HEK293T (cell line): ENCODE measurements at regions not wholly inside any gene's neighbourhood (a gene's known extent, or its start where the extent isn't known, plus 50 kb on each side); places are given as distances from the start of the nearest gene placed in this dataset.
"Not testable (repeated sequence)": the region's sequence is repeated elsewhere in the genome, so short reads cannot be mapped to it uniquely, and the experiment has no call there.

Experiments
- CTCF ChIA-PET: fragments of 350-600 bp; formaldehyde crosslinking; extraction: SDS; loops from one replicate; lab custom pipeline; 2021; ENCODE audit warnings: antibody characterized with exemption, inconsistent platforms; lab: Yijun Ruan, JAX
- POLR2A ChIA-PET: fragments of 350-600 bp; formaldehyde crosslinking; extraction: SDS; loops from one replicate; lab custom pipeline; 2020; ENCODE audit warnings: antibody characterized with exemption, inconsistent platforms; lab: Yijun Ruan, JAX
- DNase-seq: peaks from one replicate; pipeline ENCODE4 v3.0.0; 2012; ENCODE audit warnings: mixed read lengths; ENCODE audit errors: extremely low spot score
- ARNT ChIP-seq: fragments of 450-650 bp; IDR thresholded peaks from 2 replicates; pipeline ENCODE4 v1.6.1; 2017; ENCODE audit warnings: mild to moderate bottlenecking
- BHLHE40 ChIP-seq: fragments of 450-650 bp; IDR thresholded peaks from 2 replicates; pipeline ENCODE4 v1.6.1; 2016; ENCODE audit warnings: mild to moderate bottlenecking, moderate library complexity, borderline replicate concordance
- CTBP1 ChIP-seq: fragments of 450-650 bp; IDR thresholded peaks from 2 replicates; pipeline ENCODE4 v1.6.1; 2016; ENCODE audit warnings: borderline replicate concordance
- ELF4 ChIP-seq: fragments of 450-650 bp; IDR thresholded peaks from 2 replicates; pipeline ENCODE4 v1.6.1; 2017; ENCODE audit warnings: antibody characterized with exemption
- FOXA1 ChIP-seq: fragments of 450-650 bp; IDR thresholded peaks from 2 replicates; pipeline ENCODE4 v1.6.1; 2016; ENCODE audit warnings: mild to moderate bottlenecking
- FOXK2 ChIP-seq: fragments of 450-650 bp; IDR thresholded peaks from 2 replicates; pipeline ENCODE4 v1.6.1; 2016; ENCODE audit warnings: mild to moderate bottlenecking
- FOXM1 ChIP-seq: fragments of 450-650 bp; IDR thresholded peaks from 2 replicates; pipeline ENCODE4 v1.6.1; 2017; ENCODE audit warnings: mild to moderate bottlenecking, borderline replicate concordance
- HDGF ChIP-seq: fragments of 450-650 bp; IDR thresholded peaks from 2 replicates; pipeline ENCODE4 v1.6.1; 2017; ENCODE audit warnings: antibody characterized with exemption, borderline replicate concordance
- L3MBTL2 ChIP-seq: fragments of 450-650 bp; conservative IDR thresholded peaks from 2 replicates; pipeline ENCODE4 v1.6.1; 2016; ENCODE audit warnings: mild to moderate bottlenecking
- LEF1 ChIP-seq: fragments of 450-650 bp; IDR thresholded peaks from 2 replicates; pipeline ENCODE4 v1.6.1; 2017; ENCODE audit warnings: mild to moderate bottlenecking, borderline replicate concordance
- NFRKB ChIP-seq: fragments of 450-650 bp; IDR thresholded peaks from 2 replicates; pipeline ENCODE4 v1.6.1; 2016; ENCODE audit warnings: mild to moderate bottlenecking, moderate library complexity
- SP1 ChIP-seq: fragments of 450-650 bp; IDR thresholded peaks from 2 replicates; pipeline ENCODE4 v1.6.1; 2017
- SUZ12 ChIP-seq: fragments of 450-650 bp; IDR thresholded peaks from 2 replicates; pipeline ENCODE4 v1.6.1; 2016; ENCODE audit warnings: mild to moderate bottlenecking
- TARDBP ChIP-seq: fragments of 450-650 bp; IDR thresholded peaks from 2 replicates; pipeline ENCODE4 v1.6.1; 2016
- ZNF384 ChIP-seq: fragments of 450-650 bp; IDR thresholded peaks from 2 replicates; pipeline ENCODE4 v1.6.1; 2016
- TF ChIP-seq, protein P1 (sequence below): fragments of 450-650 bp; IDR thresholded peaks from 2 replicates; pipeline ENCODE4 v1.6.1; 2016

- ChIA-PET CTCF (no interaction called here), POLR2A (no interaction called here)
- TF ChIP-seq FOXK2 = no peak
- no peak for TF ChIP-seq L3MBTL2
- no peak for TF ChIP-seq BHLHE40
- TF ChIP-seq, protein P1, sequence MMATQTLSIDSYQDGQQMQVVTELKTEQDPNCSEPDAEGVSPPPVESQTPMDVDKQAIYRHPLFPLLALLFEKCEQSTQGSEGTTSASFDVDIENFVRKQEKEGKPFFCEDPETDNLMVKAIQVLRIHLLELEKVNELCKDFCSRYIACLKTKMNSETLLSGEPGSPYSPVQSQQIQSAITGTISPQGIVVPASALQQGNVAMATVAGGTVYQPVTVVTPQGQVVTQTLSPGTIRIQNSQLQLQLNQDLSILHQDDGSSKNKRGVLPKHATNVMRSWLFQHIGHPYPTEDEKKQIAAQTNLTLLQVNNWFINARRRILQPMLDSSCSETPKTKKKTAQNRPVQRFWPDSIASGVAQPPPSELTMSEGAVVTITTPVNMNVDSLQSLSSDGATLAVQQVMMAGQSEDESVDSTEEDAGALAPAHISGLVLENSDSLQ = no peak
- no peak for TF ChIP-seq FOXM1
- TF ChIP-seq FOXA1 = no peak
- TF ChIP-seq TARDBP = no peak
- no peak for TF ChIP-seq HDGF
- TF ChIP-seq ELF4 = no peak
- TF ChIP-seq ARNT = no peak
- TF ChIP-seq LEF1 = no peak
- TF ChIP-seq NFRKB = no peak
- no peak for TF ChIP-seq CTBP1
- no peak for TF ChIP-seq SUZ12
- TF ChIP-seq ZNF384 = no peak
- no peak for TF ChIP-seq SP1
- DNase-seq = no peak
These were observed 145.7 kb downstream of the LIG4 start for GRCh38 chr13:108069521-108070210.

DNA sequence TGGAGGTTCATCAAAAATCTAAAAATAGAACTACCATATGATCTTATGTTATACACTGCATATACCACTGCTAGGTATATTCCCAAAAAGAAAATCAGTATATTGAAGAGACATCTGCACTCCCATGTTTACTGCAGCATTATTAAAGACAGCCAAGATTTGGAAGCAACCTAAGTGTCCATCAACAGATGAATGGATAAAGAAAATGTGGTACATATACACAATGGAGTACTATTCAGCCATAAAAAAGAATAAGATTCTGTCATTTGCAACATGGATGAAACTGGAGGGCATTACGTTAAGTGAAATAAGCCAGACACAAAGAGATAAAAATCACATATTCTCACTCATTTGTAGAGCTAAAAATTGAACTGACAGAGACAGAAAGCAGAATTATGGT is 151.0 kb downstream of the LIG4 start:
- DNase-seq, POLR2A ChIA-PET, CTCF ChIA-PET: not testable (repeated sequence)

DNA sequence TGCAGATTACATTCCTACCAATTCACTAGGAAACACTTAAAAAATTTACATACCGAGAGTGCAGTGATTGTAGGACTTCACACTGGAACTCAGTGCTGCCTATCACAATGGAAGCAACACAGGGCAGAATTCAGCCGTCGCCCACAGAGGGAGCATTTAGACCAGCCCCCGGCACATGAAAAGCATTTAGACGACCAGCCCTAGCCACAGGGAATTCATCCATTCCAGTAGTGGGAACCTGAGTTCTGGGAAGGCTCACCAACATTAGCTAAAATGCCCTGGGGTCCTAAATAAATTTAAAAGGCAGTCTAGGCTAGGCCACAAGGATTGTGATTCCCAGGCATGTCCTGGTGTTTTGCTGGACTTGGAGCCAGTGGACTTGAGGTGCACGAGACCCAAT is 155.2 kb downstream of the LIG4 start:
- TF ChIP-seq ZNF384 = no peak
- no peak for TF ChIP-seq ELF4
- TF ChIP-seq NFRKB = no peak
- no peak for TF ChIP-seq L3MBTL2
- TF ChIP-seq ARNT = no peak
- TF ChIP-seq CTBP1 = no peak
- TF ChIP-seq SP1 = no peak
- no peak for TF ChIP-seq FOXM1
- no peak for TF ChIP-seq TARDBP
- ChIA-PET CTCF (no interaction called here), POLR2A (no interaction called here)
- DNase-seq = no peak

DNA sequence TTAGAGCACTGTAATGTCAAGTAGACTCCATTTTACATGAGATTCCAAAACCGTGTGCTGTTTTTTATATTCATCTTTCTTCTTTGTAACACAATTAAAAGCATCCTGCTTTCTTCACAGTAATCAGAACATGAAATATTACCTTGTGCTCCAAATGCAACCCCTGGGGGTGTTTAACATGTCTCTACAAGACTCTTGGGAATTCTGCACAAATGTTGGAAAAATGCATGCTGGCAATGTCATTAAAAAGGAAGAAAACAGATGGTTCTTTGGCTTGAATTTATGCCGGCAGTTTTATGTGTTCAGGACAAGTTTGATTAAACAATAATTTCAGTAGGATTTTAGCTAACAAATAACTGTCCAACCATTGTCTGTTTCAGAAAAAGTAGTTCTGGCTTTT is 159.1 kb downstream of the LIG4 start:
- ChIA-PET CTCF (no interaction called here), POLR2A (no interaction called here)
- DNase-seq = no peak
- TF ChIP-seq NFRKB (no peak), FOXA1 (no peak), LEF1 (no peak), L3MBTL2 (no peak), TARDBP (no peak), BHLHE40 (no peak), FOXK2 (no peak), ELF4 (no peak), CTBP1 (no peak), HDGF (no peak), ARNT (no peak), FOXM1 (no peak), SP1 (no peak), SUZ12 (no peak), ZNF384 (no peak)
- TF ChIP-seq, protein P1 = no peak

DNA sequence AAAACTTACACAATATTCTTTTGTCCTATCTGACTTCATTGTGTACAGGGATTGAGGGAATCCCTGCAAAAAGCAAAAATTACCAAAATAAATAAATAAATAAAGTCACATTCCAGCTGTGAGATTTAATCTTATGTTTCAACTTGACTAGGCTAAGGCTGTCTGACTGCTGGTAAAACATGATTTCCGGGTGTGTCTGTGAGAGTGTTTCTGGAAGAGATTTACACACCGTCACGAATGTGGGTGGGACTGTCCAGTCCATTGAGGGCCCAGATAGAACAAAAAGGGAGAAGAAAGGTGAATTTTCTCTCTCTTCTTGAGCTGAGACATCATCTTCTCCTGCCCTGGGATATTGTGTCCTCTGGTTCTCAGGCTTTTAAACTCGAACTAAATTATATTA is 166.1 kb downstream of the LIG4 start:
- POLR2A ChIA-PET = no interaction called here
- no peak for DNase-seq
- TF ChIP-seq ARNT (no peak), CTBP1 (no peak), ELF4 (no peak), ZNF384 (no peak), FOXK2 (no peak), NFRKB (no peak), LEF1 (no peak), SUZ12 (no peak), L3MBTL2 (no peak)
- TF ChIP-seq, protein P1 = no peak
- CTCF ChIA-PET = no interaction called here

DNA sequence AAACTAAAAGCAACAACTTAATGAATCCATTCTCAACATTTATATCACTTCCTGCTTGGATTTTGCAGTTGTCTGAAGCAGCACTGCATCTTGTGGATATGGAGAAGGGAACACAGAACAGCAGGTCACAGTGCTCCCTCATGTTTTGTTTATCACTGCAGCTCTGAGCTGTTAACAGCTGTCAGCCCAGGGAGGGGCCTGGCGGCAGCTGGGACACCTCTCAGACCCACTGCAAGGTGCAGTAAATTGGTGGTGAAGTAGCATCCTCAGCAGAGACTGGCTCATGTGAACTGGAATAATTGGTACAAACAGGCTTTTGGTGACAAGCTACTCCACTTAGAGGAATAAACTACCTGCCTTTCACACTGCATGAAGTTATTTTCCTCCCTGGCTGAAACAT is 170.4 kb downstream of the LIG4 start:
- no peak for DNase-seq
- ChIA-PET CTCF (no interaction called here), POLR2A (no interaction called here)
- TF ChIP-seq CTBP1 (no peak), BHLHE40 (no peak), ARNT (no peak), ZNF384 (no peak), TARDBP (no peak), HDGF (no peak), FOXM1 (no peak), FOXK2 (no peak)

- CTCF ChIA-PET, DNase-seq, POLR2A ChIA-PET: not testable (repeated sequence)
These were observed 172.5 kb downstream of the LIG4 start for GRCh38 chr13:108042866-108043265.
